ENCODE measurements at regions not wholly inside any gene's neighbourhood (a gene's known extent, or its start where the extent isn't known, plus 50 kb on each side); places are given as distances from the start of the nearest gene placed in this dataset.
"Not testable (repeated sequence)": the region's sequence is repeated elsewhere in the genome, so short reads cannot be mapped to it uniquely, and the experiment has no call there.

DNA sequence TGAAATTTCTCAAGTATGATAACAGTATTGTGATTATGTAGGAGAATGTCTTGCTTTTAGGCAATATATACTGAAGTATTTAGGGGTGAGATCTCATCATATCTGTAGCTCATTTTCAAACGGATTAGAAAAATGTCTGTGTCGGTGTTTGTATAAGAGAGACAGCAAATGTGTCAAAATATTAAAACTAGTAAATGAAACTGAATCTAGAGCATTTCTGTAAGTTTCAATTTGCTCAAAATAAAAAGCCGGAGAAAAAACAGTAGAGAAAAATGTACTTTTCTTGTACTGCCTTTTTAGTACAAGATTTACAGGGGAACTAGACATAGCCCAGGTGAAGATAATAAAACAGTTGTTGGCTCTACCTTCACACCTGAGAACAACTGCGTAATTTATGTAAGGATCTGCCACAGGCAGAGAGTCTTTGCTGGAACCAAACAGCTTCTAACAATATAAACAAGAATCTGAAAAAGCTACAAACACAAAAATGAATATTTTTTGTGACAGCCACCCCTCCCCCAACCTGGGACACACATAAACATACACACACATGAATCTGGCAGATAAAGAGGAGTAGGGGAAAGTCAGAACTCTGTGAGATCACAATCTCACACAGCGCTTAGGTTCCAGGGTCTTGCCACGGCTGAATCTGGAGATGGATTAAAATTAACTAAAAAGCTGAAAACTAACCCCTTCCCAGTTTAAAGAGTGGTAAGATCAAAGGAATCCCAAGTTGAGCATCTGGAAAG lies 153.3 kb downstream of the AVL9 start:
- DNase-seq (ENCODE audit: insufficient read length, low spot score) = no peak
- TF ChIP-seq, protein P1, sequence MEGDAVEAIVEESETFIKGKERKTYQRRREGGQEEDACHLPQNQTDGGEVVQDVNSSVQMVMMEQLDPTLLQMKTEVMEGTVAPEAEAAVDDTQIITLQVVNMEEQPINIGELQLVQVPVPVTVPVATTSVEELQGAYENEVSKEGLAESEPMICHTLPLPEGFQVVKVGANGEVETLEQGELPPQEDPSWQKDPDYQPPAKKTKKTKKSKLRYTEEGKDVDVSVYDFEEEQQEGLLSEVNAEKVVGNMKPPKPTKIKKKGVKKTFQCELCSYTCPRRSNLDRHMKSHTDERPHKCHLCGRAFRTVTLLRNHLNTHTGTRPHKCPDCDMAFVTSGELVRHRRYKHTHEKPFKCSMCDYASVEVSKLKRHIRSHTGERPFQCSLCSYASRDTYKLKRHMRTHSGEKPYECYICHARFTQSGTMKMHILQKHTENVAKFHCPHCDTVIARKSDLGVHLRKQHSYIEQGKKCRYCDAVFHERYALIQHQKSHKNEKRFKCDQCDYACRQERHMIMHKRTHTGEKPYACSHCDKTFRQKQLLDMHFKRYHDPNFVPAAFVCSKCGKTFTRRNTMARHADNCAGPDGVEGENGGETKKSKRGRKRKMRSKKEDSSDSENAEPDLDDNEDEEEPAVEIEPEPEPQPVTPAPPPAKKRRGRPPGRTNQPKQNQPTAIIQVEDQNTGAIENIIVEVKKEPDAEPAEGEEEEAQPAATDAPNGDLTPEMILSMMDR (IDR thresholded peaks at IDR 0.05; ENCODE audit: insufficient read depth, missing control alignments) = no peak
- FAIRE-seq = no peak

DNA sequence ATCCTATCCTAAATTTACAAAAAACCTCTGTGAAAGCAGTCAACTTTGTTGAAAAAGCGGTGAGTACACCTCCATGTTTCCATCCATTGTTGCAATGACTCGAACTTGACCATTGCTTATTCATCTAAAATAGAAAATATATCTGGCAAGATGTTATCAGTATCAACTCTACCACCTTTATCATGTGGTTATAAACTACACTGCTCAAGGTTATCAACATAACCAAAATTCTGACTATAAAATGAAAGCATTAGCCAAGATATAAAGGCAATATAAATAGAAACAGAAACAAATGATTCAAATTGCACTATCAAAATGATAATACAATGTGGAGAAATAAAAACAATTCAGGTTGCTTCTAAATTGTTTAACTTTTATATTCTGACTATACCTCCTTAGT lies 150.0 kb downstream of the AVL9 start:
- peak; percentile 64 for FAIRE-seq

DNA sequence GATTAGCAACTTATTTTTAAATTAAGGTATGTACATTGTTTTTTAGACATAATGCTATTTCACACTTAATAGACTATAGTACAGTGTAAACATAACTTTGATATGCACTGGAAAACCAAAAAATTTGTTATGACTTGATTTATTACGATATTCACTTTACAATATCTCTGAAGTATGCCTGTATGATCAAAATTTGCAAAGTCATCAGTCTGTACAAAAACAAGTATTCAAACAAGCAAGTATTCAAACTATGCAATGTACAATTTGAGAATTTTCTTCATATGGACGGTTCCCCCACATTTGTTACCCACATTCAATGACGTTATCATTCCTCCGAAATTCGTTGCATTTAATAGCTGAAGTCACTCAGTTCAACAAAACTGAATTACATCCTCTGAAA lies 147.9 kb downstream of the AVL9 start:
- TF ChIP-seq, protein P1 (IDR thresholded peaks at IDR 0.05; ENCODE audit: insufficient read depth, missing control alignments) = no peak
- DNase-seq (ENCODE audit: insufficient read length, low spot score) (no peak), FAIRE-seq (no peak)

More for the DNA sequence above, 150.0 kb downstream of the AVL9 start:
- DNase-seq (ENCODE audit: insufficient read length, low spot score) = not testable (repeated sequence)

DNA sequence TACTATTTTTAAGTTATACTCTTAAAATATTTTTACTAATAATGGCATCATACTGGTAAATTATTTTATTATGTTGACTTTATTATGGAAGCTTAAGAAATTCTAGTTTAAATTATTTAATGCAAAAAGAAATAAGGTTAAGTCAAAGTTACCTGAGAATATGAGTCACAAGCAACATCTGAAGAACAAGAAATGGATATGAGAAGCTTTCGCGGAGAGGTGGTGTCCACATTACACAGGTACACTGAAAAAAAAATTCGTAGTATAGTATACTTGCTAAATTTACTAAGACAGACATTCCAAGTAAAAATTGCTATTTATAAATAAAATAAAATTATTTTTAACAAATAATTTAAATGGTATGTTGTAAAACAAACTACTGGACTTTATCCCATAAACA lies 143.8 kb downstream of the AVL9 start:
- TF ChIP-seq, protein P1 (IDR thresholded peaks at IDR 0.05; ENCODE audit: insufficient read depth, missing control alignments) = no peak
- FAIRE-seq (no peak), DNase-seq (ENCODE audit: insufficient read length, low spot score) (no peak)

DNA sequence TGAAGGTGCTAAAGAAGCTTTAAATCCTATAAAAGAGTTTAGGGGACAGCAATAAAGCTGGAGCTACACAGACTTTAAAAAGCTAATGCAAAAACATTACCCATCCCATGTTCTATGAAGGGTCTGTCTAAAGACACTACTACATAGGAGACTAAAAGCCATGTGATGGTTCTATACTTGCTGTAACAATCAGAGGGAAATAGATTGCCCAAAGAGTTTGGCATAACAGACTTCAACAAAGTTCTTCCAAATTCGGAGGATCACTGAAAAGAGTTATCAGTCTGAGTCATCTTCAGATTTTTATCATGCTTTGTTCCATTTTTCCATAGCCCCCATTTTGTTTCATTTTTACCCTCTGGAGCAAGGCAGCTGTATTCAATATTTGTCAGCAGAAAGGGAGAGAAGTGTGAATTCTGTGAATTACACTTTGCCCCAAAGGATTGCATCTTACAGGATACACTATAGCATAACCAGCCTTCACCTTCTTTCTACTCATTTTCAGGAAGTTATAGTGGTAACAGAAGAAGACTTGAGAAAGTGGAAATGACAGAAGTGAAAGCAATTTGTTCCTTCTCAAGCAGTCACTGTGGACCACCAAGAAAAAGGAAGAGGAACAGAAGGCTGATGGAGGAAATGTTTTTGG lies 143.3 kb downstream of the AVL9 start:
- FAIRE-seq; DNase-seq (ENCODE audit: insufficient read length, low spot score): not testable (repeated sequence)

Data from D721Med (cell line).